A673 (cell line): ENCODE measurements at regions not wholly inside any gene's neighbourhood (a gene's known extent, or its start where the extent isn't known, plus 50 kb on each side); places are given as distances from the start of the nearest gene placed in this dataset.

ENCODE experiments used
- EZH2 ChIP-seq: fragments of 200-600 bp; sonication (generic); IDR thresholded peaks from 2 replicates; pipeline ENCODE4 v1.6.1; 2017; ENCODE audit warnings: borderline replicate concordance, low read depth, mild to moderate bottlenecking, mixed read lengths, antibody characterized with exemption, low read length; ENCODE audit not compliant: poor library complexity, severe bottlenecking
- TF ChIP-seq, protein P1 (sequence below): fragments of 300-800, 200-600 bp; sonication (generic); conservative IDR thresholded peaks from 2 replicates; pipeline ENCODE4 v1.5.1; 2017; ENCODE audit warnings: low read depth, mild to moderate bottlenecking, antibody characterized with exemption, low read length, moderate library complexity, mixed read lengths

DNA sequence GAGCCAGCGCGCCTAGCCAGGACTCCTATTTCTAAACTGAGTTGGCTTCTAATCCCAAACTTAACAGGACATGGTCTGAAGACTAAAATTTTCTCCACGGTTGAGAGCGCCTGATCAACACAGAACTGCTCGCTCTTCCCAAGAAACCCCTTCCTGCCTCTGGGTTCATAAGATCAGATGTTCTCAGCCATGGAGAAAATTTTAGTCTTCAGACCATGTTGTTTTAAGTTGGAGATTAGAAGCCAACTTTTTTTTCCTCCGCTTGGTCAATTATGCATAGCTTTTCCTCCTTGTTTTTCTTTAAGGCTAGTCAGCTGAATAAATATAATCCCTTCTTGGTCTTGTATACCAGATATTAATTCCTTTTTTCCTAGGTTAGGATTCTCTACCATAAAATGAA, 356.6 kb upstream of the ADAMTS9 start:
- TF ChIP-seq, protein P1, sequence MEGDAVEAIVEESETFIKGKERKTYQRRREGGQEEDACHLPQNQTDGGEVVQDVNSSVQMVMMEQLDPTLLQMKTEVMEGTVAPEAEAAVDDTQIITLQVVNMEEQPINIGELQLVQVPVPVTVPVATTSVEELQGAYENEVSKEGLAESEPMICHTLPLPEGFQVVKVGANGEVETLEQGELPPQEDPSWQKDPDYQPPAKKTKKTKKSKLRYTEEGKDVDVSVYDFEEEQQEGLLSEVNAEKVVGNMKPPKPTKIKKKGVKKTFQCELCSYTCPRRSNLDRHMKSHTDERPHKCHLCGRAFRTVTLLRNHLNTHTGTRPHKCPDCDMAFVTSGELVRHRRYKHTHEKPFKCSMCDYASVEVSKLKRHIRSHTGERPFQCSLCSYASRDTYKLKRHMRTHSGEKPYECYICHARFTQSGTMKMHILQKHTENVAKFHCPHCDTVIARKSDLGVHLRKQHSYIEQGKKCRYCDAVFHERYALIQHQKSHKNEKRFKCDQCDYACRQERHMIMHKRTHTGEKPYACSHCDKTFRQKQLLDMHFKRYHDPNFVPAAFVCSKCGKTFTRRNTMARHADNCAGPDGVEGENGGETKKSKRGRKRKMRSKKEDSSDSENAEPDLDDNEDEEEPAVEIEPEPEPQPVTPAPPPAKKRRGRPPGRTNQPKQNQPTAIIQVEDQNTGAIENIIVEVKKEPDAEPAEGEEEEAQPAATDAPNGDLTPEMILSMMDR: no peak
- TF ChIP-seq EZH2: no peak
